GM23338 (cell line): ENCODE measurements at regions not wholly inside any gene's neighbourhood (a gene's known extent, or its start where the extent isn't known, plus 50 kb on each side); places are given as distances from the start of the nearest gene placed in this dataset.

Source experiments
- CREB1 ChIP-seq: fragments of 250-450 bp; sonication (Bioruptor Pico); IDR thresholded peaks from 2 replicates; pipeline ENCODE4 v1.5.0; 2020; ENCODE audit warnings: low read depth, mild to moderate bottlenecking, moderate library complexity
- EZH2 ChIP-seq: fragments of 200-600 bp; sonication (generic); IDR thresholded peaks from one replicate; pipeline ENCODE4 v1.8.0; 2017; ENCODE audit warnings: antibody characterized with exemption, mild to moderate bottlenecking, low read depth; ENCODE audit not compliant: unreplicated experiment
- POLR2AphosphoS5 ChIP-seq: IDR thresholded peaks from 2 replicates; pipeline ENCODE4 v1.6.1; 2016; ENCODE audit warnings: antibody characterized with exemption, low read depth
- STAT1 ChIP-seq: IDR thresholded peaks from one replicate; pipeline ENCODE4 v1.6.1; 2016; ENCODE audit warnings: antibody characterized with exemption; ENCODE audit not compliant: unreplicated experiment
- ZNF114 ChIP-seq: fragments of 250-450 bp; sonication (Bioruptor Pico); IDR thresholded peaks from 2 replicates; pipeline ENCODE4 v1.5.0; 2020; ENCODE audit warnings: mild to moderate bottlenecking, moderate library complexity
- TF ChIP-seq, protein P1 (sequence below): fragments of 250-450 bp; sonication (Bioruptor Pico); IDR thresholded peaks from 2 replicates; pipeline ENCODE4 v1.5.0; 2020; ENCODE audit warnings: mild to moderate bottlenecking, moderate library complexity
- TF ChIP-seq, protein P2 (sequence below): IDR thresholded peaks from 2 replicates; pipeline ENCODE4 v1.6.1; 2016; ENCODE audit warnings: antibody characterized with exemption
- TF ChIP-seq, protein P3 (sequence below), 2 experiments: fragments of 200-600 bp in 1 of 2; sonication (generic) in 1 of 2; conservative IDR thresholded peaks; 2 replicates each; pipeline versions ENCODE4 v1.5.1 to v1.6.1; 2016 to 2017; ENCODE audit warnings: antibody characterized with exemption in 2 of 2, low read depth in 2 of 2, mild to moderate bottlenecking in 2 of 2, moderate library complexity in 1 of 2

DNA sequence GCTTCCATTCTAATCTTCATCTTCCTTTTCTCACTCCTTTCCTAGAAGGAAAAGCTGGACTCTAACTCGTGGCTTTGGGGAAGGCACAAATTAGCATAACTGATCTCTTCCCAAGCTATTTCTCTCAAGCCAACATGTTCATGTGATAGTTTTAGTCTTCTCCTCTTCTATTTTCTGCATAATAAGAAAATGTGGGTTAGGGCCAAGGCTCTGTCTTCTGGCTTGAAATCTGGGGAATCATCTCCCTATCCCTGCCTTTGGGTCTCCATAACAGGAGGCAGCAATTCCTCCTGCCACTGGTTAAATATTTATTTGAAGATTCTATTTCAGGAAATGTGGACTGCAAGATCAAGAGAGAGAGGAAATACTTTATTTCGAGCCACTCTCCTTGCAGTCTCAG lies 1669.6 kb downstream of the MAT2B start (continued):
- TF ChIP-seq, protein P1, sequence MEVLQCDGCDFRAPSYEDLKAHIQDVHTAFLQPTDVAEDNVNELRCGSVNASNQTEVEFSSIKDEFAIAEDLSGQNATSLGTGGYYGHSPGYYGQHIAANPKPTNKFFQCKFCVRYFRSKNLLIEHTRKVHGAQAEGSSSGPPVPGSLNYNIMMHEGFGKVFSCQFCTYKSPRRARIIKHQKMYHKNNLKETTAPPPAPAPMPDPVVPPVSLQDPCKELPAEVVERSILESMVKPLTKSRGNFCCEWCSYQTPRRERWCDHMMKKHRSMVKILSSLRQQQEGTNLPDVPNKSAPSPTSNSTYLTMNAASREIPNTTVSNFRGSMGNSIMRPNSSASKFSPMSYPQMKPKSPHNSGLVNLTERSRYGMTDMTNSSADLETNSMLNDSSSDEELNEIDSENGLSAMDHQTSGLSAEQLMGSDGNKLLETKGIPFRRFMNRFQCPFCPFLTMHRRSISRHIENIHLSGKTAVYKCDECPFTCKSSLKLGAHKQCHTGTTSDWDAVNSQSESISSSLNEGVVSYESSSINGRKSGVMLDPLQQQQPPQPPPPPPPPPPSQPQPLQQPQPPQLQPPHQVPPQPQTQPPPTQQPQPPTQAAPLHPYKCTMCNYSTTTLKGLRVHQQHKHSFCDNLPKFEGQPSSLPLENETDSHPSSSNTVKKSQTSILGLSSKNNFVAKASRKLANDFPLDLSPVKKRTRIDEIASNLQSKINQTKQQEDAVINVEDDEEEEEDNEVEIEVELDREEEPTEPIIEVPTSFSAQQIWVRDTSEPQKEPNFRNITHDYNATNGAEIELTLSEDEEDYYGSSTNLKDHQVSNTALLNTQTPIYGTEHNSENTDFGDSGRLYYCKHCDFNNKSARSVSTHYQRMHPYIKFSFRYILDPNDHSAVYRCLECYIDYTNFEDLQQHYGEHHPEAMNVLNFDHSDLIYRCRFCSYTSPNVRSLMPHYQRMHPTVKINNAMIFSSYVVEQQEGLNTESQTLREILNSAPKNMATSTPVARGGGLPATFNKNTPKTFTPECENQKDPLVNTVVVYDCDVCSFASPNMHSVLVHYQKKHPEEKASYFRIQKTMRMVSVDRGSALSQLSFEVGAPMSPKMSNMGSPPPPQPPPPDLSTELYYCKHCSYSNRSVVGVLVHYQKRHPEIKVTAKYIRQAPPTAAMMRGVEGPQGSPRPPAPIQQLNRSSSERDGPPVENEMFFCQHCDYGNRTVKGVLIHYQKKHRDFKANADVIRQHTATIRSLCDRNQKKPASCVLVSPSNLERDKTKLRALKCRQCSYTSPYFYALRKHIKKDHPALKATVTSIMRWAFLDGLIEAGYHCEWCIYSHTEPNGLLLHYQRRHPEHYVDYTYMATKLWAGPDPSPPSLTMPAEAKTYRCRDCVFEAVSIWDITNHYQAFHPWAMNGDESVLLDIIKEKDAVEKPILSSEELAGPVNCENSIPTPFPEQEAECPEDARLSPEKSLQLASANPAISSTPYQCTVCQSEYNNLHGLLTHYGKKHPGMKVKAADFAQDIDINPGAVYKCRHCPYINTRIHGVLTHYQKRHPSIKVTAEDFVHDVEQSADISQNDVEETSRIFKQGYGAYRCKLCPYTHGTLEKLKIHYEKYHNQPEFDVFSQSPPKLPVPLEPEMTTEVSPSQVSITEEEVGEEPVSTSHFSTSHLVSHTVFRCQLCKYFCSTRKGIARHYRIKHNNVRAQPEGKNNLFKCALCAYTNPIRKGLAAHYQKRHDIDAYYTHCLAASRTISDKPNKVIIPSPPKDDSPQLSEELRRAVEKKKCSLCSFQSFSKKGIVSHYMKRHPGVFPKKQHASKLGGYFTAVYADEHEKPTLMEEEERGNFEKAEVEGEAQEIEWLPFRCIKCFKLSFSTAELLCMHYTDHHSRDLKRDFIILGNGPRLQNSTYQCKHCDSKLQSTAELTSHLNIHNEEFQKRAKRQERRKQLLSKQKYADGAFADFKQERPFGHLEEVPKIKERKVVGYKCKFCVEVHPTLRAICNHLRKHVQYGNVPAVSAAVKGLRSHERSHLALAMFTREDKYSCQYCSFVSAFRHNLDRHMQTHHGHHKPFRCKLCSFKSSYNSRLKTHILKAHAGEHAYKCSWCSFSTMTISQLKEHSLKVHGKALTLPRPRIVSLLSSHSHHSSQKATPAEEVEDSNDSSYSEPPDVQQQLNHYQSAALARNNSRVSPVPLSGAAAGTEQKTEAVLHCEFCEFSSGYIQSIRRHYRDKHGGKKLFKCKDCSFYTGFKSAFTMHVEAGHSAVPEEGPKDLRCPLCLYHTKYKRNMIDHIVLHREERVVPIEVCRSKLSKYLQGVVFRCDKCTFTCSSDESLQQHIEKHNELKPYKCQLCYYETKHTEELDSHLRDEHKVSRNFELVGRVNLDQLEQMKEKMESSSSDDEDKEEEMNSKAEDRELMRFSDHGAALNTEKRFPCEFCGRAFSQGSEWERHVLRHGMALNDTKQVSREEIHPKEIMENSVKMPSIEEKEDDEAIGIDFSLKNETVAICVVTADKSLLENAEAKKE (CRISPR knock-in tag): no peak
- TF ChIP-seq STAT1: no peak
- TF ChIP-seq POLR2AphosphoS5: no peak
- TF ChIP-seq CREB1 (CRISPR knock-in tag): no peak
- TF ChIP-seq ZNF114 (CRISPR knock-in tag): no peak
- TF ChIP-seq, protein P2, sequence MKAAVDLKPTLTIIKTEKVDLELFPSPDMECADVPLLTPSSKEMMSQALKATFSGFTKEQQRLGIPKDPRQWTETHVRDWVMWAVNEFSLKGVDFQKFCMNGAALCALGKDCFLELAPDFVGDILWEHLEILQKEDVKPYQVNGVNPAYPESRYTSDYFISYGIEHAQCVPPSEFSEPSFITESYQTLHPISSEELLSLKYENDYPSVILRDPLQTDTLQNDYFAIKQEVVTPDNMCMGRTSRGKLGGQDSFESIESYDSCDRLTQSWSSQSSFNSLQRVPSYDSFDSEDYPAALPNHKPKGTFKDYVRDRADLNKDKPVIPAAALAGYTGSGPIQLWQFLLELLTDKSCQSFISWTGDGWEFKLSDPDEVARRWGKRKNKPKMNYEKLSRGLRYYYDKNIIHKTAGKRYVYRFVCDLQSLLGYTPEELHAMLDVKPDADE: no peak
- TF ChIP-seq, protein P3, sequence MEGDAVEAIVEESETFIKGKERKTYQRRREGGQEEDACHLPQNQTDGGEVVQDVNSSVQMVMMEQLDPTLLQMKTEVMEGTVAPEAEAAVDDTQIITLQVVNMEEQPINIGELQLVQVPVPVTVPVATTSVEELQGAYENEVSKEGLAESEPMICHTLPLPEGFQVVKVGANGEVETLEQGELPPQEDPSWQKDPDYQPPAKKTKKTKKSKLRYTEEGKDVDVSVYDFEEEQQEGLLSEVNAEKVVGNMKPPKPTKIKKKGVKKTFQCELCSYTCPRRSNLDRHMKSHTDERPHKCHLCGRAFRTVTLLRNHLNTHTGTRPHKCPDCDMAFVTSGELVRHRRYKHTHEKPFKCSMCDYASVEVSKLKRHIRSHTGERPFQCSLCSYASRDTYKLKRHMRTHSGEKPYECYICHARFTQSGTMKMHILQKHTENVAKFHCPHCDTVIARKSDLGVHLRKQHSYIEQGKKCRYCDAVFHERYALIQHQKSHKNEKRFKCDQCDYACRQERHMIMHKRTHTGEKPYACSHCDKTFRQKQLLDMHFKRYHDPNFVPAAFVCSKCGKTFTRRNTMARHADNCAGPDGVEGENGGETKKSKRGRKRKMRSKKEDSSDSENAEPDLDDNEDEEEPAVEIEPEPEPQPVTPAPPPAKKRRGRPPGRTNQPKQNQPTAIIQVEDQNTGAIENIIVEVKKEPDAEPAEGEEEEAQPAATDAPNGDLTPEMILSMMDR (conservative IDR thresholded peaks at IDR 0.05; ENCODE audit: low read depth in 2 of 2): no peak
- TF ChIP-seq EZH2: no peak
